ENCODE measurements at regions not wholly inside any gene's neighbourhood (a gene's known extent, or its start where the extent isn't known, plus 50 kb on each side); places are given as distances from the start of the nearest gene placed in this dataset.

- no peak for DNase-seq (ENCODE audit: low read depth)
Observed at GRCh38 chr2:118565786-118566540, 281.5 kb downstream of the EN1 start.

GRCh38 chr2:118565301-118565700, 282.1 kb downstream of the EN1 start:
- DNase-seq (ENCODE audit: low read depth), result no peak

DNA sequence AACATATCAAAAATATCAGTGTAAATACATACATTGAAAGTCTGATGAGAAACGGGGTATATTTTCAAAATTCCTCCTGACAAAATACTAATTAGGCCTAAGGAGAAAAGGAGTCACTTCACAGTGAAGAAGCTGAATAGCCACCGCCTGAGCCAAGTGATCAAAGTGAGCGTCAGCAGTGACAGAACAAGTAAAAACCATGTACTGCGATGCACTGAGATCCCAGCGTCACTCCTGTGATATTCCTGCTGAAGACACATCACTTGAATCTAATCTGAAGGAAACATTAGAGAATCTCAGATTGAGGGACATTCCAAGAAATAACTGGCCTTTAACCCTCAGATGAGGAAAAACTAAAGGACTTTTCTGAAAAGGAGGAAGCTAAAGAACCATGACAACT, 285.3 kb downstream of the EN1 start:
- DNase-seq (ENCODE audit: low read depth), result no peak

DNA sequence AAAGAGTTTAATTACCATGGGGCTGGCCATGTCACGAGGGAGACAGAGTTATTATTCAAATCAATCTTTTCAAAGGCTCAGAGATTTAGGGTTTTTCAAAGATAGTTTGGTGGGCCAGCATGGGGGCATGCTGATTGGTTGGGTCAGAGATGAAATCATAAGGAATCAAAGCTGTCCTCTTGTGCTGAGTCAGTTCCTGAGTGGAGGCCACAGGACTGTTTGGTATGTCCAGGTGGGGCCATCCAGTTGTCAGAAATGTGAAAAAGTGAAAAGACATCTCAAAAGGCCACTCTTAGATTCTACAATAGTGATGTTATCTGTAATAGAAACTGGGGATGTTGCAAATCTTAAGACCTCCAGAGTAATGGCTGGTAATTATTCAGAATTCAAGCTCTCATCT, 288.6 kb downstream of the EN1 start:
- no peak for DNase-seq (ENCODE audit: low read depth)

GRCh38 chr2:118557791-118558190, 289.7 kb downstream of the EN1 start:
- DNase-seq (ENCODE audit: low read depth), result no peak

DNA sequence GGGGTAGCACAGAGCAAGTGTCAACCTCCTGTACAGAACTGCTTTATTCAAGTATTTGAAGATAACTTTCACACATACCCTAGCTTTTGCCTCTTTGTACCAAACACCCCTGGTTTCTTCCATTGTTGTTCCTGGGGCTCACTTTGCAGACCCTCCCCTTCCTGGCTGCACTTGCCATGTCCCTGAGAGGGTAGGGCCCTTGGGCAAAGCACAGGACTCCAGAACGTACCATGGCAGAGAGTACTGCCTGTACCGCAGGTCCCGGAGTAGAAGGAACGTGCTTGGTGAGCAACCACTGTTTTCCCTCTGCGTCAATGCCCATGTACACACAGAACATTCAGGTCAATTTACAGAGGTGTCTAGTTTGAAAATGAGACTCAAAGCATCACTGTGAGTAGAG, 290.4 kb downstream of the EN1 start:
- no peak for DNase-seq (ENCODE audit: low read depth)

GRCh38 chr2:118554616-118555015, 292.8 kb downstream of the EN1 start:
- no peak for DNase-seq (ENCODE audit: low read depth)

- no peak for DNase-seq (ENCODE audit: low read depth)
Observed at GRCh38 chr2:118549503-118549902, 297.9 kb downstream of the EN1 start.

DNA sequence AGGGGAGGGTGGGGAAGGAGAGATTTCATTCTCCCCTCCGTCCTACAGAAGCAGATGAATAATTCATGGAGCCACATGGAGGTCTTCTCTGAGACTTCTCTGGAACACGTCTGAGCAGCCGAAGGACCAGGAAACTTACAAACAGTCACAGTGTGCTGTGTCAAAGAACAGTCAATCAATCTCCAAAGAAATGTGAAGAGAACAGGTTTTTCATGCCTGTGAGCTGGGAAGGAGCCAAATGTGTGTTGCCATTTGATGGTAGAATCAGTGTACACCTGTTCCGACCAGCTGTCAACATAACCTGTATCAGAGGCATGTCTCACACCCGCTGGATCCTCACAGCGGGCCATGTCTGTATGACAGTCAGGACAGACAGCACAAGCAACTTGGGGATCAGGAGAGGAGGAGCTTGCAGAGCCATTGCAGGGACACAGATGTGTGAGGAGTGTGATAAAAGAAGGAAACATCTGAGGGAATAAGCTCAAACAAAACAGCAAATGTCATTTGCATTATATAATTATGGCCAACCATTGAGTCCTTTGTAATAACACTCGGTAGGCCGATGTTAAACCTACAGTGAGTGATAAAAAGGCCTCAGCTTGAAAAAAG, 298.5 kb downstream of the EN1 start:
- DNase-seq (ENCODE audit: low read depth), result no peak

GRCh38 chr2:118539290-118539689, 308.2 kb downstream of the EN1 start:
- DNase-seq (ENCODE audit: low read depth), result no peak

DNA sequence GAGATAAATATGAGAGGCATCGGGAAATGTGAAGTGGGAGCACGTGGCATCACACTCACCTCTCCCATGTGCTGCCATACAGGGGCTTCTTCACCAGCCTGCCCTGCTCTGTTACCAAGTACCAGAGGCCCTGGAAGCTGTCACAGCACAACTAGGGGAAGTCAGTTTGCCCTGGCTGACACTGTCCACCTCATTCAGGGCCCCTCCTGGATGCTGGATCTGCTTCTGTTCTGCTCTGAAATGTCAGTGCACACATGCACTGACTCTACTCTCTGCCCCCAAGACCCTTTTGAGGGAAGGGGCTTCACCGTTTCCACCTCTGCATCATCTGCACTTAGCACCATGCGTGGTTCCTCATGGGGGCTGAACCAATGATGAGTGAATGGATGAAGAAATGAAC, 311.1 kb downstream of the EN1 start:
- no peak for DNase-seq (ENCODE audit: low read depth)

DNA sequence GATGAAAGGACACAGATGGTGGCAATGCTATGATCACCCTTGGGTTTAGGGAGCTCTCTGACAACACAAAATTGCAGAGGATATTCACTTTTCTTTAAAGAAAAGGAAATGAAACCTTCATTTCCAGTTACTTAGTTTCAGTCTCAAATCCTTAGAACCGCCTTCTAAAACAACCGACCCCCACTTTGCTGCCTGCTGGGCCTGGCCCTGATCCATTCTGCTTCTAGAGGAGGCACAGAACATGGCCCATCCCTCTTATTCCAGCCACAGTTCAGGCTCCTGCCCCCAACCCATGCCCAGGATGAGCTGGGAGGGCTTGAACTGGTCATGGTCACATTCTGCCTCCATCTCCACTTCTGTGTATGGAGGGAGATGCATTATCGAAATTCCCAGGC, 311.6 kb downstream of the EN1 start:
- no peak for DNase-seq (ENCODE audit: low read depth)

DNA sequence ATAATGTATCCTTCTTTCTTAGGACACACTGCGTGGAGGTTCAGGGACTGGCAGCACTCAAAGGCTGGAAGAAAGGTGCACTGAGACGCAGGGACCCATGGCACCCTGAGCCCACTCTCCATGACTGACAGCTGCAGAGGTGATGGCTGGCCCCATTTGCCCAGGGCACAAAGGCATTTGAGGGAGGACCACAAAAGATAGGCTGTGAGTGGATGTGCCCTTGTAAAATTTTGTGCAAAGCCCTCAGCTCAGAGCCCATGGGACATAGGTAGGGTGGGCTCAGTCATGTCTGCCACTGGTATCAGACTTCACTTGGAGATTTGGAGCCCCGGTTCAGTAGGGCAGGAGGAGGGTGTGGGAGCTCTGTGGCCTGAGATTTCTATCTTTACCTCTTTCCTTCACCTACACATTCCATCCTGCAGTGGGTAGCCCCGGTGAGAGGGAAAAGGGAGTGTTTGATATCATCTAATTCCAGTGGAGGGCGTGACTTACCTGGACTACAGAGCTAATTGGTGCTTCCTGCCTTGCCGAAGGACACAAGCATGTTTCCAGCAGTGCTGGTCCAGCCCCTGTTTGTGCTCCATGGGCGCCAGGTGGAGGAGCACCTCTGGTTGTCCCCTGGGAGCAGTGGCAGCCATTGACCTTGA, 312.2 kb downstream of the EN1 start:
- no peak for DNase-seq (ENCODE audit: low read depth)

- no peak for DNase-seq (ENCODE audit: low read depth)
Observed at GRCh38 chr2:118530976-118531375, 316.5 kb downstream of the EN1 start.

DNA sequence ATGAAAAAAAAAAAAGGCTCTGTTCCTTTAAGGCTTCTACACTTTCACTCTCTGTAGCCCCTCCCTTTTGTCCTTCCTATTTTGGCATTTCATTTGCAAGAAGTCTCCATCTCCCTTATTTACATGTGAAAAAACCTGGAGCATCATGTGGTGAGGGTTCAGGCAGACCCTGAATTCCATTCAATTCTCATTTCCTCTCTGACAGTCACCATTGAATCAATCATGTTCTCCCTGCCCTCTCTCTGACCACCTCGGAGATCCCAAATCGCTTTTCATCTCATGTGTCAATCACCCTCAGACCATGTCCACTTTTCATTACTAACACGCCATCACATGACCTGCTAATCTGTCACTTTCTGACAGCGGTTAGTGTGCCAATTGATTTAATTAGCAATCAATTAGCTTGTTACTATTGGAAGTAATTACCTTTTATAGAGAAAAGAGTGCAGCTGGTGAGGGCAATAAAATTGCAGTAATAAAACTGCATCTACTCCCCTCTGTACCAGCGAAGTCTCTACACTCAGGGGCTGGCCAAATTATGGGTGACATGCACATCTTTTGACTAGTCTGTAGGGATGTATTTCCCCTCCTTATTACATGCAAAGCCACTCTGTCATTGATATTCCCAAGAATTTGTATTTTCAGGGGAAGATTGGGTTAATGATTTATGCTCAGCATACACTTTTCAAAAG, 317.4 kb downstream of the EN1 start:
- no peak for DNase-seq (ENCODE audit: low read depth)

DNA sequence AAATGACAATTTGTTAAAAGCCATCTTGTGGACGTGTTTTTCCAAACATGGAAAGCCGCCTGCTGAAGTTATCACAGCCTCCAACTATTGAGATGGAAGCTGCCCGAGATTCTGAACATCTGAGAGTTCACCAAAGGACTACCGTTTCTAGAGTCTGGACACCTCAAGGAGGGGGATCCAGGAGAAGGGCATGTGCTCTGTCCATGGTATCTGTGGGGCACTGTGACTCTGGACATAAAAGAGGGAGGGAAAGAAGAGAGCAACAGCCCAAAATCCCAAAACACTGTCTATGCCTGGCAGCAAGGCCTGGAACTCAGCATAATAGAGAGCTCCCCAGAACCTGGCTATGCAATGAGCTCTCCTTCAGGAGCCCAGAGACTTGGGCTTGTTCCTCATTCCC, 319.9 kb downstream of the EN1 start:
- no peak for DNase-seq (ENCODE audit: low read depth)

DNA sequence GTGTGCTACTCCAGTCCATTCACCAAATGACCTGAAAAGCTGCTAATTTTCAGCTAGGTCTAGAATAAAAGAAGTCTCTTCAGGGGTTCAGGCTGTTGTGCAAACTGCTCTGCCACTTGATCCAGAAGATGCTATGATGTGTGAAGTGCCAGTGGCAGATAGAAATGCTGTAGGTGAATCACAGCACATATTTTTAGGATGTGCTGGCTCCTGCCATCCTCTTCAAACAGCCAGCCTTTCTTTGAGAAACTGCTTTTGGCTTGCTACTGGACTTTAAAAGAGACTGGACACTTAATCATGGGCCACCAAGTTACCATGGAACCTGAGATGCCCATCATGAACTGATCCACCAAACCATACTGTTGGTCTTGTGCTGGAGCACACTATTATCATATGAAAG, 322.1 kb downstream of the EN1 start:
- DNase-seq (ENCODE audit: low read depth), result no peak

GRCh38 chr2:118524911-118525310, 322.5 kb downstream of the EN1 start:
- no peak for DNase-seq (ENCODE audit: low read depth)

GRCh38 chr2:118523761-118524160, 323.7 kb downstream of the EN1 start:
- no peak for DNase-seq (ENCODE audit: low read depth)

DNA sequence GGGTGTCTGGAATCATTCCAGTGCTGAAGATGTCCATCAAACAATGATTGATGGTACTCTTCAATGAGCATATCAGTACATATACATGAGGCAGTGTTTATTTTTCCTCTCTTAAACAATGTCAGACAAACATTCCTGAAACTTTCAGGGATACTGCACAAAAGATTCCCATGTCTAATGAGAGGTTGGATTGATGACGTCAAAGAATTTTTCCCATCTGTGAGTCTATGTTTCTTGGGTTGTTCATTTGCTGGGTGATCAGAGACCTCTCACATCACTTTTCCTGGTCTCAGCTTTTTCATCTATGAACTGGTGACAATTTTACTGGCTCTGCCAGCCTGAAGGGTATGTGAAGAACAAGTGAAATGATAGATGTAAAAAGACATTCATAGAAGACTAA, 325.5 kb downstream of the EN1 start:
- DNase-seq (ENCODE audit: low read depth), result no peak

GRCh38 chr2:118521272-118521671, 326.2 kb downstream of the EN1 start:
- no peak for DNase-seq (ENCODE audit: low read depth)

DNA sequence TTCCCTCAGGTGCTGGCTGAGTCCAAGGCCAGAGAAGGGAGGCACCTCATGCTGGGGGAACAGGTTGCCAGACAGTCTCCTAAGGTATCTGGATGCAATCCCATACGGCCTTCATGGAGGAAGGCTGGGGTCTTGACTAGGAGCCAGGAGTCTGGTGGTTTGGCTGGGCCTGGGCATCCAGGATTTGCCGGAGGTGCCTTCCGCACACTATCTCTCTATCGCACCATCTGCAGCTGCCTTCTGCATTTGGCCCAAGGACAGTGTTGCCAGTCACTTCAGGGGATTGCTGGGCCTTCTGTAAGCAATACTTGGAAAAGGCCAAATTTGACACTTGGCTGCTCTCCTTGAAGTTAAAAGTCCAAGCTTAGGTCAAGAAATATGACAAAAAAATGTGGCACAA, 327.2 kb downstream of the EN1 start:
- DNase-seq (ENCODE audit: low read depth), result no peak

DNA sequence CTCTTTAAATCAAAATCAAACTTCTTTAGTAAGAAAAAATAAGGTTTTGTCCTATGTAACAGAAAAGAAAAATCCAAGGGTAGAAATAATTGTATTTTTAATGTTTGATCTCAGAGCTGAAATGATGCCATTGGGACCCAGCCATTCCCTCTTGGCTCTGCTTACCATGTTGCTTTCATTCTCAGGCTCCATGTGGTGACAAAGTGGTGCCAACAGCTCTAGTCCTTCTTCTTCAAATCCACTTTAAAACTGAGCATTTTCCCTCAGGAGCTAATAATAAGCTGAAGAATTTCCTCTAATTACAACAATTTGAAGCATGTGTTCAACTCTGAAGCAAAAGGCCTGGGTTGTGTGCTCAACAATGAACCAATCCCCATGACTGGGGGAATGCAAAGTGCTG, 327.9 kb downstream of the EN1 start:
- DNase-seq (ENCODE audit: low read depth), result no peak
